ENCODE measurements at regions not wholly inside any gene's neighbourhood (a gene's known extent, or its start where the extent isn't known, plus 50 kb on each side); places are given as distances from the start of the nearest gene placed in this dataset.
"Not testable (repeated sequence)": the region's sequence is repeated elsewhere in the genome, so short reads cannot be mapped to it uniquely, and the experiment has no call there.

DNA sequence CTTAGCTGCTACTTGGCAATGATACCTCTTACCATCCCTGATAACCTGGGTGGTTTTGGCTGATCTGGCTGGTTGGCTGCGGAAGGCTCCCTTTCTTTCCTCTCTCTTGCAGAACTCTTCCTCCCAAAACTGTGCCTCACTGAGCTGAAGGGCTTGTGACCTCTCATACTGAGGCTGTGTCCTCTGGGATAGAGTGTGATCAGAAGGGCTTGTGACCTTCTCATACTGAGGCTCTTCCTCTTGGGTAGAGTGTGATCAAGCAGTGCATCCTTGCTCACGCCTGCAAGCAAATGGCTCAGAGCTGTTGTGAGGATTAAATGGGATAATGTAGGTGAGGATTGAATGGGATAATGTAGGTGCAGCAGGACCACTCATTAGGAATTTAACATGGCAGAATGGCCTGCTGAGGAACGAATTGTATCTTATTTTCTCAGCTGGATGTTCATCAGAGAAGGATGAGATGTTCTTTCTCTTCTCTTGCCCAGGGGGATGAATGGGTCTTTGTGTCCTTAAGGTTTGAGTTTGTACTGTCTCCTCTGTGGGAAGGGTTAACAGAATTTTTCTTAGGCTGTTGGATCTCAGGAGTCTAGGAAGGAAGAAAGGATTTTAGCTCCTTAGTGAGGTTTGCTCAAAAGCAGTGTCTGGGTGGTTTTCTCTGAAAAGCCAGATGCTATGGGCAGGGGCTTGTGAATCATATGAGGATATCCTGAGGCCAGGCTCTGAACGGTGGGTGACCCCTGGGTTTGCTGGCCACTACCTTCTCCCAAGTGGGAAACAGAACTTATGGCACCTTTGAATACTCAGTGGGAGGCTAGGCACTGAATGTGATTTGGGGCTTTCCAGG is 130.0 kb upstream of the HS3ST2 start:
- no peak overlapping the region for H3K4me3 Mint-ChIP-seq
- ATAC-seq (ENCODE audit: low read depth) (no peak), DNase-seq (no peak)
- peaks cover 6% of the 10 kb centered on the region for H3K9me3 Mint-ChIP-seq
- POLR2A ChIA-PET: no interaction called here
- H3K4me1 Mint-ChIP-seq: peaks cover 6% of the 10 kb centered on the region
- peaks cover 30% of the 10 kb centered on the region for H3K27me3 Mint-ChIP-seq
- H3K36me3 Mint-ChIP-seq: no peaks in the 10 kb centered on the region
- no peak overlapping the region for H3K27ac Mint-ChIP-seq

DNA sequence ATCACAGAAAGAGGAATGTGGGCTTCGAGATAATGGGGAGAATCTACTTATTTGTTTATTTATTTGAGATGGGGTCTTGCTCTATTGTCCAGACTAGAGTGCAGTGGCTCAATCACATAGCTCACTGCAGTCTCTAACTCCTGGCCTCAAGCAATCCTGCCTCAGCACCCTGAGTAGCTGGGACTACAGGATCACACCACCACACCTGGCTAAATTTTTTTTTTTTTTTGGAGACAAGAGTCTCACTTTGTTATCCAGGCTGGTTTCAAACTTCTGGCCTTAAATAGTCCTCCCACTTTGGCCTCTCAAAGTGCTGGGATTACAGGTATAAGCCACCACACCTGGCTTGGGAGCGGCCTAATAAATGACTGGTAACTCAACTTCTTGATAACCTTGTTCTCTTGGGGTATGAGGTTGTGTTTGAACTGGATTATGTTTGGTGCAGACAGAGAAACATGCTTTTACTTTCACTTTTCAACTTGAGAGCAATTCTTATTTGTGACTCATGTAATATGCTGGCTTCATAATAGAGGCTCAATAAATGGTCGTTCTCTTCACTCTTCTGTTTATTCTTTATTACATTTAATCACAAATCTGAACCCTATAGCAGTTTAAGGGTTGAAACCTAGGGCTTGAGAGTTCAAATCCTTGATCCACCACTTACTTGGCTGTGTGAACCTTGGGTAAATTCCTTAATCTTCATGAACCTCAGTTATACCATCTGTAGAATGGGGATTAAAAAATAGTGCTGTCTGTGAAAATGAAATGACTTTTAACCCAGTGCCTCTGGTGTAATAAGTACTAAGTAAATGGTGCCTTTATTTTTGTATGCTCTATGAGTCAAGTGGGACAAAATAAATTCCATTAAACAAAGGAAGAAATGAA is 129.1 kb upstream of the HS3ST2 start:
- ATAC-seq (ENCODE audit: low read depth): peak; percentile 58
- POLR2A ChIA-PET: no interaction called here
- Mint-ChIP-seq H3K27ac (no peak overlapping the region), H3K4me1 (peaks cover 6% of the 10 kb centered on the region), H3K36me3 (no peaks in the 10 kb centered on the region), H3K9me3 (peaks cover 6% of the 10 kb centered on the region), H3K27me3 (peaks cover 30% of the 10 kb centered on the region), H3K4me3 (no peak overlapping the region)
- DNase-seq: no peak

DNA sequence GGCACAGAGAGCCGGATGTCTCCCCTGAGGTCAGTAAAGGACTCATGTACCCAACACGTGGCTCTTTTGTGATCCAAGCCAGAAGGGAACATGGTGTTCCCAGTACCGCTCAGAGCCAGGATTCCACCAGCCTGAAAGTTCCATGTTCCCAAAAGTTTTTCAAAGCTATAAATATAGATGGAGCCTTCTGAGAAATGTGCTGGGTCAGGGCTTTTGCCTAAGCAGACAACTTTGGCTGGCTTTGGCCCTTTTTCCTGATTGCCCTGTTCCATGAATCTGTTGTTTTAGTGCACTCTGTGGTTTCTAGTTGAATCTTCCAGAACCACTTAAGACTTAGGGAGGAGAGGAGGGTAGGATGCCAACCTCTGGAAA is 128.5 kb upstream of the HS3ST2 start:
- ATAC-seq (ENCODE audit: low read depth) (no peak), DNase-seq (no peak)
- Mint-ChIP-seq H3K27ac (no peak overlapping the region), H3K4me1 (peaks cover 6% of the 10 kb centered on the region), H3K36me3 (no peaks in the 10 kb centered on the region), H3K9me3 (peaks cover 6% of the 10 kb centered on the region), H3K4me3 (no peak overlapping the region), H3K27me3 (peaks cover 30% of the 10 kb centered on the region)
- POLR2A ChIA-PET: no interaction called here

DNA sequence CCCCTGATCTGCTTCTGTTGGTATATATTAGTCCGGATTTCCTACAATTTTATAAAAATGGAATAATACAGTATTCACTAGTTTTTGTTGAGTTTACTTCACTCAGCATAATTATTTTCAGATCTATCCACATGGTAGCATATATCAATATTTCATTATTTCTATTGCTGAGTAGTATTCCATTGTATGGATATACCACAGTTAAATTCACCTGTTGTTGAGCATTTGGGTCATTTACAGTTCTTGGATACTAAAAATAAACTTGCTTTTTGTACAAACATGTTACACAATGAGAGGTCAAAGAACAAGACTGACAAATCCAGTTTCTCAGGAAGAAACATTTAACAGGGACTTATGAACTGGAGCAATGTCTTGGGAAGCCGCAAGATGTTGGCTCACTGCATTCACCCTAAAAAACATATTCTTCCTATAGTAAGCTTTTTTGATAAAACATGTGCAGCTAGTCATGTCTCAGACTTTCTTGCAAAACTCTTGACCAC is 126.9 kb upstream of the HS3ST2 start:
- ATAC-seq (ENCODE audit: low read depth) (no peak), DNase-seq (no peak)
- H3K27me3 Mint-ChIP-seq: peaks cover 26% of the 10 kb centered on the region
- H3K9me3 Mint-ChIP-seq: peaks cover 6% of the 10 kb centered on the region
- H3K4me1 Mint-ChIP-seq: peaks cover 6% of the 10 kb centered on the region
- POLR2A ChIA-PET: no interaction called here
- H3K27ac Mint-ChIP-seq: no peak overlapping the region
- no peak overlapping the region for H3K4me3 Mint-ChIP-seq
- no peaks in the 10 kb centered on the region for H3K36me3 Mint-ChIP-seq

DNA sequence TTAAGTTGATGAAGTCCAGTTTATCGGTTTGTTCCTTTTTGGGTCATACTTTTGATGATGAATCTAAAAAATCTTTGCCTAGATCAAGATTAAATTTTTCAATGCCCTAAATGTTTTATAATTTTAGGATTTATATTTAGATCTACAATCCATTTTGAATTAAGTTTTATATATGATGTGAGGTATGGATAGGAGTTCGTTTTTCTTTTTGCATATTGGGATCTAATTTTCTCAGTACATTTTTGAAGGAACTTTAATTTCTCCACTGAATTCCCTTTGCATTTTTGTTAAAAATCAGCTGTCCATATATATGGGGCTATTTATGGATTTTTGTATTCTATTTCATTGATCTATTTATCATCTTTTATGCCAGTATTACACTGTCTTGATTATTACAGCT is 125.5 kb upstream of the HS3ST2 start:
- peaks cover 18% of the 10 kb centered on the region for H3K27me3 Mint-ChIP-seq
- POLR2A ChIA-PET: no interaction called here
- no peak for ATAC-seq (ENCODE audit: low read depth)

DNA sequence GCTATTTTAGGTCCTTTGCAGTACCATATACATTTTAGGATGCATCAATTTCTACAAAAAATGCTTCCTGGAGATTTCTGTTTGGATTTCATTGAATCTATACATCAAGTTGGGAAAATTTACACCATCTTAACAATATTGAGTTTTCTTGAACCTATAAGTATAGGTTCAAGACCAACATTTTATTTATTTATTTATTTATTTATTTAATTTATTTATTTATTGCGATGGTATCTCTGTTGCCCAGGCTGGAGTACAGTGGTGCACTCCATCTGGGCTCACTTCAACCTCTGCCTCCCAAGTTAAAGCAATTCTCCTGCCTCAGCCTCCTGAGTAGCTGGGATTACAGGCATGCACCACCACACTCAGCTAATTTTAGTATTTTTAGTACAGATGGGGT is 125.0 kb upstream of the HS3ST2 start:
- Mint-ChIP-seq H3K27ac (no peak overlapping the region), H3K27me3 (peaks cover 18% of the 10 kb centered on the region), H3K4me3 (no peak overlapping the region), H3K4me1 (peaks cover 6% of the 10 kb centered on the region), H3K36me3 (no peaks in the 10 kb centered on the region), H3K9me3 (peaks cover 6% of the 10 kb centered on the region)
- ATAC-seq (ENCODE audit: low read depth) (no peak), DNase-seq (no peak)
- POLR2A ChIA-PET: no interaction called here

More for the DNA sequence above, 125.5 kb upstream of the HS3ST2 start:
- no peaks in the 10 kb centered on the region for H3K36me3 Mint-ChIP-seq
- H3K4me1 Mint-ChIP-seq: peaks cover 6% of the 10 kb centered on the region
- H3K4me3 Mint-ChIP-seq: no peak overlapping the region
- no peak overlapping the region for H3K27ac Mint-ChIP-seq
- peaks cover 6% of the 10 kb centered on the region for H3K9me3 Mint-ChIP-seq
- DNase-seq: no peak

DNA sequence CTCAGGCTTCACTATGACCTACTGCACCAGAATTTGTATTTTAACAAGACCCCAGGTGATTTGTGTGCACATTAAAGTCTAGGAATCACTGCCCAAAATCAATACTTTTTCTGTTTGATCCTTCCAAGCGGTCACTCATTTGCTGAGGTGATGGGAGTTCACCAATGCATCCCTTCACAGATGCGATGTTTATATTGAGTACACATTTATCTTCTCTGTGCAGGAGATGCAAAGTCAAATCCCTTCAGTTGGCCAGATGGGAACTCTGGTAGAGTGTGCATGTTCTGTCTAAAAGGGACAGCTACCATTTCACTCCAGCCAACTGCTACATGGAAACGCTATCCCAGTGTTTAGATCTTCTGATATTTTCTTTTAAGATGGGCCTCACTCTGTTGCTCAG is 122.6 kb upstream of the HS3ST2 start:
- peaks cover 13% of the 10 kb centered on the region for H3K27me3 Mint-ChIP-seq
- ATAC-seq (ENCODE audit: low read depth): no peak
- no peak for DNase-seq
- H3K27ac Mint-ChIP-seq: no peak overlapping the region
- POLR2A ChIA-PET: no interaction called here
- H3K9me3 Mint-ChIP-seq: peaks cover 3% of the 10 kb centered on the region
- no peaks in the 10 kb centered on the region for H3K4me1 Mint-ChIP-seq
- H3K4me3 Mint-ChIP-seq: no peak overlapping the region
- no peaks in the 10 kb centered on the region for H3K36me3 Mint-ChIP-seq

DNA sequence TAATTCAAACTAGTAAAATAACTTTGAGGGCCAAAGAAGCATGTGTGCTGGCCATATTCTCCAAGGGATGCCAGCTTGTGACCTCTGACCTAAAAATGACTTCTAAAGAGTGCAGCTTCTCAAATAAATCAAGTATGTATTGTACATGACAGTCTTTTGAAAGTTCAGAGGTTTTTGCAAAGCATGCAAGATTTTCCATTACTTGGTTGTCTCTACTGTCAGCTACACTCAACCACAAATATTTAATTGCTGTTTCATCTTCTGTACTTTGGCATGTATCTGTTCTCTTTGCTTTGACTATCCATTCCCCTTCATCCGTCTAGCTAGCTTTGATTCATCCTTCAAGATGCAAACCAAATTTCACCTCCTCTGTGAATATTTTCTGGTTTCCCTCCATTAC is 121.9 kb upstream of the HS3ST2 start:
- Mint-ChIP-seq H3K36me3 (no peaks in the 10 kb centered on the region), H3K4me3 (no peak overlapping the region), H3K4me1 (no peaks in the 10 kb centered on the region), H3K9me3 (peaks cover under 1% of the 10 kb centered on the region), H3K27me3 (peaks cover 16% of the 10 kb centered on the region), H3K27ac (no peak overlapping the region)
- ATAC-seq (ENCODE audit: low read depth) (no peak), DNase-seq (no peak)
- POLR2A ChIA-PET: no interaction called here

DNA sequence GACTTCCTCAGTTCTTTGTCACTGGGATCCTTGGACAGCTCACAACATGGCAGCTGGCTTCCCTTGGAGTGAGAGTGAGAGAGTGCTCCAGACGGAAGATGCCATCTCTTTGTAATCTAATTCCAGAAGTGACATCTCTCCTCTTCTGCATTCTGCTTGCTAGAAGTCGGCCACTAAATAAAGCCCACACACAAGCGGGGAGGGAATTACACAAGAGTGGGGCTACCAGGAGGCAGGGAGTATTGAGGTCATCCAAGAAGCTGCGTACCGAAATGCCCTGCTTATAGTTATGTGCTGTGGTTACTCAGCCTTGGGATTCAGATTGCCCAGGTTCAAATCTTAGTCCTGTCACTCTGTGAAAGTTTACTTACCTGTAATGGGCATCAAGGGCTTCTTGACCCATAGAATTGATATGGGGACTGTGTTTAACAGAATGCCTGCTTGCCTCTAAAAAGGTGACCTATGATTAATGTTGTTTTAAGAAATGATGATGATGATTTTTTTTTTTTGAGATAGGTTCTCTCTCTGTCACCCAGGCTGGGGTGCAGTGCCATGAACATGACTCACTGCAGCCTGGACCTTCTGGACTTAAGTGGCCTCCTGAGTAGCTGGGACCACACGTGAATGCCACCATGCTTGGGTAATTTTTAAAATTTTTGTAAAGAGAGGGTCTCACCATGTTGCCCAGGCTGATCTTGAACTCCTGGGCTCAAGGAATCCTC is 120.9 kb upstream of the HS3ST2 start:
- POLR2A ChIA-PET: no interaction called here
- H3K36me3 Mint-ChIP-seq: no peaks in the 10 kb centered on the region
- ATAC-seq (ENCODE audit: low read depth) (no peak), DNase-seq (no peak)
- no peaks in the 10 kb centered on the region for H3K9me3 Mint-ChIP-seq
- no peak overlapping the region for H3K4me3 Mint-ChIP-seq
- peaks cover 11% of the 10 kb centered on the region for H3K27me3 Mint-ChIP-seq
- no peak overlapping the region for H3K27ac Mint-ChIP-seq
- H3K4me1 Mint-ChIP-seq: no peaks in the 10 kb centered on the region

DNA sequence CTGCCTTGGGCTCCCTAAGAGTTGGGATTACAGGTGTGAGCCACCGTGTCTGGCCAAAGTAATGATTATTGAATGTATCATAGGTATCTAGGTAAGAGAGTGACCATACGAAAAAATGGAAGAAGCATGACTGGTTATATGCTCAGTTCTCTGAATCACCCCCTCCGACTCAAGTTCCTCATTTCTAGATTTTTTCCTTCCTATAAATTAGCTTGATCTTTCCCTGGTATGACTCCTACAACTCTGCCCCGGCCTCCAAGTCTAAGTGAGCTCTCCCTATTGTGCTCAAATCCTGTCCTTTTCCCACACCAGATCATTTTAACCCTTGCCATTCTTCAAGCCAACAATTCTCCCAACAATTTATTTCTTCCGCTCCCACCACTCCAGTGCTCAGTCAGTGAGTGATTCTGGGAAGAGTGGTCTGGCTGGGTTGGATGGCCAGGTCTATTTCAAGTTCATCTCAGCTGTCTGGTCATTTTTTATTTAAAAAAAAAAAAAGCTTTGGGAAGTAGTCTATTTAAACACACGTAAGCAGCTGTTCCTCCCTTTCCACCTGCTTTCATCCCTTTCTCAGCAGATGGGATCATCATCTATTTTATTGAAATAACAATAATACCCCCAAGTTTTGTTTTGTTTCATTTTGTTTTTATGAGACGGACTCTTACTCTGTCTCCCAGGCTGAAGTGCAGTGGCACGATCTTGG is 120.2 kb upstream of the HS3ST2 start:
- DNase-seq: no peak
- POLR2A ChIA-PET: no interaction called here

DNA sequence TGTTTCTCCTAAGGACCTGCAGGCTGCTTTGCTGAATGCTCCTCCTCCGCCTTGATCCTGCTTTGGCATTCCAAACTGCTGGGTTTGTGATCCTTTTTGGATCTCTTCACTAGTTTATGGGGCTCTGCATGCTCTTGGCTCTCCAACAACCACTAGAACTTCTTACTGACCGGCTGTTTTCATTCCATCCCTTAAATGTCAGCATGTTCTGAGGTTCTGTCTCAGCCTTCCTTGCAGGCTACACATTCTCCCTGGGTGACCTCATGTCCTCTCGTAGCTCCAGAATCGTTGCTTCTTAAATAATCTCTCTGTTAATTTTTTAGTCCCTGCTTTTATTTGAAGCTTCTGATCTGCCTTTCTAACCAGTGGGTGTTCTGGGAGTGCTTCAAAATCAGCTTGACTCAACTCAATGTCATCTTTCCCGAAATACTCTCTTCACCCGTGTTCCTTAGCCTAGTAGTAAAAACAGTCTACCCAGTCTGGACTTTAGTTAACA is 119.0 kb upstream of the HS3ST2 start:
- Mint-ChIP-seq H3K4me3 (no peak overlapping the region), H3K27me3 (peaks cover 8% of the 10 kb centered on the region), H3K36me3 (no peaks in the 10 kb centered on the region), H3K27ac (no peak overlapping the region), H3K9me3 (no peaks in the 10 kb centered on the region), H3K4me1 (no peaks in the 10 kb centered on the region)
- ATAC-seq (ENCODE audit: low read depth) (no peak), DNase-seq (no peak)
- POLR2A ChIA-PET: no interaction called here

More for the DNA sequence above, 120.2 kb upstream of the HS3ST2 start:
- Mint-ChIP-seq H3K9me3 (no peaks in the 10 kb centered on the region), H3K27ac (no peak overlapping the region), H3K4me3 (no peak overlapping the region), H3K36me3 (no peaks in the 10 kb centered on the region), H3K27me3 (peaks cover 8% of the 10 kb centered on the region), H3K4me1 (no peaks in the 10 kb centered on the region)
- ATAC-seq (ENCODE audit: low read depth): no peak

DNA sequence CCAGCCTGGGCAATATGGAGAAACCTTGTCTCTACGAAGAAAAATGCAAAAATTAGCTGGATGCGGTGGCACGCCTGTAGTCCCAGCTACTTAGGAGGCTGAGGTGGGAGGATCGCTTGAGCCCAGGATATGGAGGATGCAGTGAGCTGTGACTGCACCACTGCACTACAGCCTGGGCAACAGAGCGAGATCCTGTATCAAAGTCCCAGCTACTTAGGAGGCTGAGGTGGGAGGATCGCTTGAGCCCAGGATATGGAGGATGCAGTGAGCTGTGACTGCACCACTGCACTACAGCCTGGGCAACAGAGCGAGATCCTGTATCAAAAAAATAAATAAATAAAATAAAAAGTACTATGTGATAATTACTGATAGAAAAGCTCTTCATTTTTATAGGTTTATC is 118.2 kb upstream of the HS3ST2 start:
- H3K36me3 Mint-ChIP-seq; H3K4me3 Mint-ChIP-seq; POLR2A ChIA-PET; H3K27me3 Mint-ChIP-seq; DNase-seq; H3K9me3 Mint-ChIP-seq; H3K27ac Mint-ChIP-seq; H3K4me1 Mint-ChIP-seq; ATAC-seq (ENCODE audit: low read depth): not testable (repeated sequence)

DNA sequence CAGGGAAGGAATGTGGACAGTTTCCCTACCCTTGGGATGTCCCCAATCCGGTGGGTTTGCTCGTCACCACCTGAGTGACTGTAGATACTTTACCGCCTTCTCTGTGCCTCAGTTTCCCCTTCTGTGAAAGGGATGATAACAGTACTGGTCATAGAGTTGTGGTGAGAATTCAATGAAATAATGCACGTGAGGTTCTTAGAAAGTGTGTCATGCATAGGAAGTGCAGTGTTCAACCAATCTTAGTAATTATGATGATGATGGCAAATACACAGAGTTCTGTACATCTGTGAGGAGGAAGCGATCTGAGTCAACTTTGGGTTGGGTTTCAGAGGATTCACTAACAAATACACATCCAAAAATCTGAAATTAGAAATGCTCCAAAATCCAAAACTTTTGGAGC is 114.6 kb upstream of the HS3ST2 start:
- H3K36me3 Mint-ChIP-seq: no peaks in the 10 kb centered on the region
- POLR2A ChIA-PET: no interaction called here
- no peak overlapping the region for H3K27ac Mint-ChIP-seq
- no peaks in the 10 kb centered on the region for H3K4me1 Mint-ChIP-seq
- no peaks in the 10 kb centered on the region for H3K9me3 Mint-ChIP-seq
- ATAC-seq (ENCODE audit: low read depth) (no peak), DNase-seq (no peak)
- peaks cover 8% of the 10 kb centered on the region for H3K27me3 Mint-ChIP-seq
- no peak overlapping the region for H3K4me3 Mint-ChIP-seq
